ENCODE measurements at regions not wholly inside any gene's neighbourhood (a gene's known extent, or its start where the extent isn't known, plus 50 kb on each side); places are given as distances from the start of the nearest gene placed in this dataset.

DNA sequence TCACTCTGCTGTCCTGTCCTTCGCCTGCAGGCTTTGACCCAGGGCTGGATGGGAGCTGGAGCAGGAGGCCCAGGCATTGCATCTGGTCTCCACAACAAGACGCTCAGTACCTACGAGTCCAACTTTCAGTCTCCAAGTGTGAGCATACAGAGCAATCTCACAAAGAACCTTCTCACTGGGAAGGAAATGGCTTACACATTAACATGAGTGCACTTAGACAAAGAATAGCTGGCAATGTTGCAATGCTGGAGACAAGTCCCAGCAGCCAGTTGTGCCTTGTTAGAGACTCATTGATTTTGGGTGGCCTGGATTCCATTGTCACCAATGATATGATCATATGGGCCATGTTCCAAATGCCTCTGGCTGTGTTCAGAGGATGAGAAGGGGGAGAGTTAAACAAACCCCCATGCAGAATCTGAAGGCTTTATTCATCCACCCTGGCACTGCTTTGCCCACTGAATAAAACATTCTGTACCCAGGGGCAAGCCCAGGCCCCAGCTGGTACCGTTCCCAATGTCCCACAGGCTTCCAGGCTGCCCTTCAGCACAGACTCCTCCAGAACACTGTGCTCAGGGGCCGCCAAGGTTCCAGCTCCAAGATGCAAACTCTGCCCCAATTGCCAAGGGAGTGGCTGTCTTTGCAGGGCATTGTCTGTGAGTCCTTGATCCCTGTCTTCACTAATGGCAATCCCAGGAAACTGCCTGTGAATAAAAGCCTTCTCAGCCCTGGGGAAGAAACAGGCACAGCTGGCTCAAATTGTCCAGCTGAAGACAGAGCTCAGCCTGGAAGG is 185.5 kb downstream of the HSD17B3 start:
- peak; percentile 90 for DNase-seq (ENCODE audit: low spot score)
- intact Hi-C loops (cut with DNase I): no loop called here
- 31% methylated on average over 5 of the region's 5 CpGs for WGBS

DNA sequence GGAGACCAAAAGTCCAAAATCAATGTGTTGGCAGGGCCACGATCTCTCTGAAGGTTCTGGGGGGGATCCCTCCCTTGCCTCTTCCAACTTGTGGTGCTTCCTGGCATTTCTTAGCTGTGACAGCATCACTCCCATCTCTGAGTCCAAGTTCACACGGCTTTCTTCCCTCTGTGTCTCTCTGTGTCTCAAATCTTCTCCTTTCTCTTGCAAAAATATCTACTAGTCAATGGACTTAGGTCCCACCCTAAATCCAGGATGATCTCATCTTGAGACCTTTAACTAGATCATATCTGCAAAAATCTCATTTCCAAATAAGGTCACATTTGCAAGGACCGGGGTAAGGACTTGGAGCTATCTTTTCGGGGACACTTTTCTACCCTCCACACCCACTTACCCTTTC is 186.1 kb downstream of the HSD17B3 start:
- intact Hi-C loops (cut with DNase I): no loop called here
- Histone ChIP-seq H3K36me3 (no peaks in the 10 kb centered on the region), H3K27ac (peak overlapping the region; percentile 51 to 57), H3K4me3 (peak overlapping the region; percentile 5 to 12), H3K27me3 (replicated peaks; ENCODE audit: insufficient read depth) (no peaks in the 10 kb centered on the region), H3K9me3 (no peaks in the 10 kb centered on the region), H3K4me1 (replicated peaks) (no peaks in the 10 kb centered on the region)
- no peak for DNase-seq (ENCODE audit: low spot score)
- 35% methylated on average over 4 of the region's 4 CpGs for WGBS
- TF ChIP-seq POLR2AphosphoS5 (IDR thresholded peaks at IDR 0.05) (no peak), POLR2A (IDR thresholded peaks at IDR 0.05) (no peak)
- TF ChIP-seq, protein P1, sequence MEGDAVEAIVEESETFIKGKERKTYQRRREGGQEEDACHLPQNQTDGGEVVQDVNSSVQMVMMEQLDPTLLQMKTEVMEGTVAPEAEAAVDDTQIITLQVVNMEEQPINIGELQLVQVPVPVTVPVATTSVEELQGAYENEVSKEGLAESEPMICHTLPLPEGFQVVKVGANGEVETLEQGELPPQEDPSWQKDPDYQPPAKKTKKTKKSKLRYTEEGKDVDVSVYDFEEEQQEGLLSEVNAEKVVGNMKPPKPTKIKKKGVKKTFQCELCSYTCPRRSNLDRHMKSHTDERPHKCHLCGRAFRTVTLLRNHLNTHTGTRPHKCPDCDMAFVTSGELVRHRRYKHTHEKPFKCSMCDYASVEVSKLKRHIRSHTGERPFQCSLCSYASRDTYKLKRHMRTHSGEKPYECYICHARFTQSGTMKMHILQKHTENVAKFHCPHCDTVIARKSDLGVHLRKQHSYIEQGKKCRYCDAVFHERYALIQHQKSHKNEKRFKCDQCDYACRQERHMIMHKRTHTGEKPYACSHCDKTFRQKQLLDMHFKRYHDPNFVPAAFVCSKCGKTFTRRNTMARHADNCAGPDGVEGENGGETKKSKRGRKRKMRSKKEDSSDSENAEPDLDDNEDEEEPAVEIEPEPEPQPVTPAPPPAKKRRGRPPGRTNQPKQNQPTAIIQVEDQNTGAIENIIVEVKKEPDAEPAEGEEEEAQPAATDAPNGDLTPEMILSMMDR (IDR thresholded peaks at IDR 0.05): no peak

More for the DNA sequence above, 185.5 kb downstream of the HSD17B3 start:
- H3K27ac ChIP-seq: peak overlapping the region; percentile 51 to 57
- H3K9me3 ChIP-seq: no peaks in the 10 kb centered on the region
- peak; percentile 77 for TF ChIP-seq POLR2AphosphoS5 (IDR thresholded peaks at IDR 0.05)
- TF ChIP-seq, protein P1 (IDR thresholded peaks at IDR 0.05): no peak
- H3K36me3 ChIP-seq: no peaks in the 10 kb centered on the region
- H3K4me3 ChIP-seq: no peak overlapping the region
- no peaks in the 10 kb centered on the region for H3K4me1 ChIP-seq (replicated peaks)
- H3K27me3 ChIP-seq (replicated peaks; ENCODE audit: insufficient read depth): no peaks in the 10 kb centered on the region

DNA sequence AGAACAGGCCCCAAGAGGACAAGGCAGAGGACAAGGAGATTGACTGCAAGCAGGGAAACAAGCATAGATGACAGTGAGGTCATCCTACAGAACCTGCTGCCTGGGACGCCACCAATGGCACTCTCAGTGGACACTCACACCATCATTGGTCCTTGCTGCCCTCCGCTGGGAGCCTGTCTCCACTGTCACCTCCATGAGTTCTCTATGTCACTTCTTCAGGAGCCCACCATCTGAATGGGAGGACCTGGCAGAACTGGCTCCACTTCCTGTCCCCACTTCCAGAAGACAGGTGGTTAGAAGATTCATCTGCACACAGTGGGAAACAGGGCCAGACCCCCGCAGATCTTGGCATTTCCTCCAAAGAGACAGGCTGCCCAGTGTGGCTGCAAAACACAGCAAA is 188.9 kb downstream of the HSD17B3 start:
- no peaks in the 10 kb centered on the region for H3K36me3 ChIP-seq
- H3K9me3 ChIP-seq: no peaks in the 10 kb centered on the region
- no peak for DNase-seq (ENCODE audit: low spot score)
- no peaks in the 10 kb centered on the region for H3K27me3 ChIP-seq (replicated peaks; ENCODE audit: insufficient read depth)
- no peak overlapping the region for H3K27ac ChIP-seq
- intact Hi-C loops (cut with DNase I): no loop called here
- TF ChIP-seq POLR2AphosphoS5 (IDR thresholded peaks at IDR 0.05) (no peak), POLR2A (IDR thresholded peaks at IDR 0.05) (no peak)
- TF ChIP-seq, protein P1 (IDR thresholded peaks at IDR 0.05): no peak
- 63% methylated on average over 3 of the region's 3 CpGs for WGBS
- H3K4me3 ChIP-seq: no peak overlapping the region
- H3K4me1 ChIP-seq (replicated peaks): no peaks in the 10 kb centered on the region

DNA sequence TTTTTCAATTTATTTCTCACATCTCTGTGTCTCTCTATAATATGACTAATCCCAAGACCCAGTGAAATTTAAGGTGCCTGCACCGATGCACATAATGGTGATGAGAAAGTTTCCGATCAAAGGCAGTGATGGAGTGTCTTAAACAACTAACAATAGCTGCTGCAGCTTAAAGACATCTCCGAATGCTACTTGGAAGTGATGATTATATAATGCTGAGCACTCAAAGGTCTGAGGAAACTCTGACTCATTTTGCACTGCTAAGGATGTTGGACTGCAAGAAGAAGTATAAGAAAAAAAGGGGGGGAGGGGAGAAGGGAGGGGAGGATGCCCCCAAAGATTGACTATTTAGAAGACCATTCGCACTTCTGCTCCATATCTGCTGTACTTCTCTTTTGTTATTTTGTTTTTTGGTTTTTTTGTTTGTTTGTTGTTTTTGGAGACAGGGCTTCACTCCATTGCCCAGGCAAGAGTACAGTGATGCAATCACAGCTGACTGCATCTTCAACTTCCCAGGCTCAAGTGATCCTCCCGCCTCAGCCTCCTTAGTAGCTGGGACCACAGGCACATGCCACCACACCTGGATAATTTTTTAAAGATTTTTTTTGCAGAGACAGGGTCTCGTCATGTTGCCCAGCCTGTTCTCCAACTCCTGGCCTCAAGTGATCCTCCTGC is 192.2 kb downstream of the HSD17B3 start:
- Histone ChIP-seq H3K27me3 (replicated peaks; ENCODE audit: insufficient read depth) (no peaks in the 10 kb centered on the region), H3K27ac (no peak overlapping the region), H3K4me3 (no peak overlapping the region), H3K9me3 (no peaks in the 10 kb centered on the region), H3K36me3 (no peaks in the 10 kb centered on the region), H3K4me1 (replicated peaks) (no peaks in the 10 kb centered on the region)
- no peak for DNase-seq (ENCODE audit: low spot score)
- TF ChIP-seq, protein P1 (IDR thresholded peaks at IDR 0.05): no peak
- TF ChIP-seq POLR2A (IDR thresholded peaks at IDR 0.05): no peak
- TF ChIP-seq POLR2AphosphoS5 (IDR thresholded peaks at IDR 0.05): no peak
- 76% methylated on average over 6 of the region's 6 CpGs for WGBS
- intact Hi-C loops (cut with DNase I): no loop called here

Data from prostate gland (tissue), 2 donors.